OCI-LY7 (cell line): ENCODE measurements at regions not wholly inside any gene's neighbourhood (a gene's known extent, or its start where the extent isn't known, plus 50 kb on each side); places are given as distances from the start of the nearest gene placed in this dataset.

Experiments used
- BruUV-seq: library from RNA; stranded (reverse); fragments of 400-500 nt; replicated peaks from 2 replicates; lab custom pipeline; 2021; lab: Mats Ljungman, UMichigan
- CTCF ChIA-PET: fragments of 300-600 bp; sonication (Branson Sonifier 250); formaldehyde crosslinking; loops from one replicate; lab custom pipeline; 2022; ENCODE audit warnings: antibody characterized with exemption; ENCODE audit not compliant: unreplicated experiment; lab: Charles Lee
- POLR2A ChIA-PET: fragments of 300-600 bp; sonication (Branson Sonifier 250); formaldehyde crosslinking; loops from one replicate; lab custom pipeline; 2022; ENCODE audit warnings: antibody characterized with exemption; lab: Charles Lee
- DNase-seq: peaks from one replicate; pipeline ENCODE4 v3.0.0-alpha.2; 2015; ENCODE audit warnings: low spot score
- H2AFZ ChIP-seq: fragments of 200-600 bp; sonication (generic), shearing (Covaris generic); 2 replicates; pipeline ENCODE4 v1.6.1; 2014; ENCODE audit warnings: mild to moderate bottlenecking, antibody characterized with exemption, low read length, moderate library complexity
- H3K27ac ChIP-seq: fragments of 200-600 bp; sonication (generic); 2 replicates; pipeline ENCODE4 v1.5.1; 2014; ENCODE audit warnings: mixed run types, low read depth, mild to moderate bottlenecking, moderate library complexity, low read length, inconsistent platforms; ENCODE audit not compliant: poor library complexity, severe bottlenecking
- H3K36me3 ChIP-seq: fragments of 200-600 bp; sonication (generic); 2 replicates; pipeline ENCODE4 v1.6.1; 2014; ENCODE audit warnings: mild to moderate bottlenecking, antibody characterized with exemption, low read length, moderate library complexity, mixed read lengths; ENCODE audit not compliant: insufficient read depth
- H3K4me1 ChIP-seq: fragments of 200-600 bp; sonication (generic); 2 replicates; pipeline ENCODE4 v1.5.1; 2014; ENCODE audit warnings: mild to moderate bottlenecking, low read length; ENCODE audit not compliant: insufficient read depth, poor library complexity, severe bottlenecking
- H3K4me2 ChIP-seq: fragments of 200-600 bp; sonication (generic); 2 replicates; pipeline ENCODE4 v1.6.1; 2014; ENCODE audit warnings: mild to moderate bottlenecking, low read length
- H3K4me3 ChIP-seq: fragments of 200-600 bp; sonication (generic); 2 replicates; pipeline ENCODE4 v1.5.1; 2014; ENCODE audit warnings: mild to moderate bottlenecking, low read depth, low read length; ENCODE audit not compliant: poor library complexity, severe bottlenecking
- H3K79me2 ChIP-seq: fragments of 200-600 bp; sonication (generic); 2 replicates; pipeline ENCODE4 v1.6.1; 2016; ENCODE audit warnings: low read depth, mild to moderate bottlenecking, low read length, moderate library complexity, mixed read lengths; ENCODE audit not compliant: insufficient read depth
- H3K9me2 ChIP-seq: fragments of 200-600 bp; sonication (generic); 2 replicates; pipeline ENCODE4 v1.6.1; 2016; ENCODE audit warnings: mild to moderate bottlenecking, low read length, mixed read lengths; ENCODE audit not compliant: insufficient read depth
- H3K9me3 ChIP-seq: fragments of 200-600 bp; sonication (generic); 2 replicates; pipeline ENCODE4 v1.6.1; 2014; ENCODE audit warnings: mild to moderate bottlenecking, mixed run types, low read length, mixed read lengths
- H4K20me1 ChIP-seq: fragments of 200-600 bp; sonication (generic); 2 replicates; pipeline ENCODE4 v1.6.1; 2014; ENCODE audit warnings: mild to moderate bottlenecking, antibody characterized with exemption, low read length, moderate library complexity, mixed read lengths; ENCODE audit not compliant: insufficient read depth
- CTCF ChIP-seq: fragments of 200-600 bp; sonication (generic); conservative IDR thresholded peaks from 2 replicates; pipeline ENCODE4 v1.5.1; 2014; ENCODE audit warnings: mild to moderate bottlenecking, antibody characterized with exemption, low read length, moderate library complexity, mixed read lengths
- EZH2phosphoT487 ChIP-seq: fragments of 200-600 bp; sonication (generic); IDR thresholded peaks from 2 replicates; pipeline ENCODE4 v1.6.1; 2018; ENCODE audit warnings: low read depth, borderline replicate concordance, mild to moderate bottlenecking, mixed run types, antibody characterized with exemption, low read length, moderate library complexity, mixed read lengths
- intact Hi-C: fragments of 100-400 bp; cut with micrococcal nuclease; formaldehyde crosslinking; loops from one replicate; pipeline ENCODE4 v1.10.0; 2022; ENCODE audit not compliant: unreplicated experiment

- POLR2A ChIA-PET = no interaction called here
- intact Hi-C loops = no loop called here
- no peak for DNase-seq
- H4K20me1 ChIP-seq = no peaks in the 10 kb centered on the region
- H3K9me3 ChIP-seq = no peaks in the 10 kb centered on the region
- H3K27ac ChIP-seq = no peak overlapping the region
- no peaks in the 10 kb centered on the region for H3K36me3 ChIP-seq
- H3K79me2 ChIP-seq = no peaks in the 10 kb centered on the region
- no TSS peak for BruUV-seq
- TF ChIP-seq EZH2phosphoT487 (no peak), CTCF (no peak)
- no peaks in the 10 kb centered on the region for H3K4me1 ChIP-seq
- no peaks in the 10 kb centered on the region for H3K9me2 ChIP-seq
- CTCF ChIA-PET = no interaction called here
- no peak overlapping the region for H3K4me2 ChIP-seq
- H2AFZ ChIP-seq = no peak overlapping the region
- no peak overlapping the region for H3K4me3 ChIP-seq
Measured at GRCh38 chr22:34324763-34325162, 404.5 kb upstream of the LARGE1 start.

- no peak for DNase-seq
- no peaks in the 10 kb centered on the region for H4K20me1 ChIP-seq
- H2AFZ ChIP-seq = no peak overlapping the region
- no peak overlapping the region for H3K4me3 ChIP-seq
- H3K4me2 ChIP-seq = no peak overlapping the region
- H3K27ac ChIP-seq = no peak overlapping the region
- no peaks in the 10 kb centered on the region for H3K9me2 ChIP-seq
- TF ChIP-seq CTCF (no peak), EZH2phosphoT487 (no peak)
- H3K4me1 ChIP-seq = no peaks in the 10 kb centered on the region
- BruUV-seq = no TSS peak
- intact Hi-C loops = no loop called here
- no peaks in the 10 kb centered on the region for H3K9me3 ChIP-seq
- ChIA-PET POLR2A (no interaction called here), CTCF (no interaction called here)
- no peaks in the 10 kb centered on the region for H3K36me3 ChIP-seq
- H3K79me2 ChIP-seq = no peaks in the 10 kb centered on the region
Measured at GRCh38 chr22:34326901-34327300, 406.6 kb upstream of the LARGE1 start.

GRCh38 chr22:34330432-34330831, 410.2 kb upstream of the LARGE1 start:
- Histone ChIP-seq H3K36me3 (no peaks in the 10 kb centered on the region), H2AFZ (no peak overlapping the region), H3K9me2 (no peaks in the 10 kb centered on the region), H3K79me2 (no peaks in the 10 kb centered on the region), H3K27ac (no peak overlapping the region), H3K4me1 (no peaks in the 10 kb centered on the region), H3K9me3 (peaks cover 6% of the 10 kb centered on the region; the same call in 1 of the 2 replicates), H3K4me2 (no peak overlapping the region), H3K4me3 (no peak overlapping the region), H4K20me1 (no peaks in the 10 kb centered on the region)
- no peak for DNase-seq
- POLR2A ChIA-PET = no interaction called here
- TF ChIP-seq EZH2phosphoT487 (no peak), CTCF (no peak)
- BruUV-seq = no TSS peak
- CTCF ChIA-PET = no interaction called here
- intact Hi-C loops = no loop called here
